Gastroesophageal sphincter (tissue), 4 donors: ENCODE measurements at regions not wholly inside any gene's neighbourhood (a gene's known extent, or its start where the extent isn't known, plus 50 kb on each side); places are given as distances from the start of the nearest gene placed in this dataset.

Source experiments
- ATAC-seq: fragments of 150-250 bp; one replicate; pipeline ENCODE4 v1.9.1; 2016; ENCODE audit warnings: mild to moderate bottlenecking, moderate library complexity
- H3K27ac ChIP-seq, 4 donors: fragments of 200-600 bp; sonication (generic) in 3 of 4; 1 replicate in 3 of 4; 2 replicates in 1 of 4; pipeline ENCODE4 v1.5.1; 2016 to 2019
- H3K27me3 ChIP-seq: fragments of 200-600 bp; sonication (generic); one replicate; pipeline ENCODE4 v1.5.1; 2019
- H3K36me3 ChIP-seq, 2 donors: fragments of 200-600 bp; sonication (generic); one replicate each; pipeline ENCODE4 v1.5.1; 2019; ENCODE audit warnings: control low read depth in 1 of 2
- H3K4me1 ChIP-seq, 3 donors: fragments of 200-600 bp; sonication (generic); 1 replicate in 2 of 3; 2 replicates in 1 of 3; pipeline ENCODE4 v1.5.1; 2016 to 2019; ENCODE audit warnings: control low read depth in 2 of 3
- H3K4me3 ChIP-seq, 2 donors: fragments of 200-600 bp; sonication (generic); one replicate each; pipeline ENCODE4 v1.5.1; 2019; ENCODE audit warnings: mild to moderate bottlenecking in 1 of 2, moderate library complexity in 1 of 2
- H3K9me3 ChIP-seq, 3 donors: fragments of 200-600 bp; sonication (generic); one replicate each; pipeline ENCODE4 v1.5.1; 2017 to 2019; ENCODE audit warnings: control low read depth in 2 of 3
- EP300 ChIP-seq: sonication (generic); formaldehyde crosslinking; IDR thresholded peaks from one replicate; pipeline ENCODE4 v1.6.1; 2017; ENCODE audit warnings: antibody characterized with exemption, mild to moderate bottlenecking
- POLR2A ChIP-seq, 2 donors: fragments of 450-650 bp; IDR thresholded peaks; one replicate each; pipeline ENCODE4 v1.6.1; 2017; ENCODE audit warnings: antibody characterized with exemption in 2 of 2, mild to moderate bottlenecking in 2 of 2, moderate library complexity in 1 of 2
- POLR2AphosphoS5 ChIP-seq: sonication (generic); formaldehyde crosslinking; IDR thresholded peaks from one replicate; pipeline ENCODE4 v1.6.1; 2017; ENCODE audit warnings: antibody characterized with exemption
- WGBS, 2 donors: methylation state at CpG; one replicate each; pipeline ENCODE4 v1.1.5; 2018; ENCODE audit warnings: low coverage in 1 of 2; 5-methylcytosine and 5-hydroxymethylcytosine counted together
- TF ChIP-seq, protein P1 (sequence below), 4 experiments: fragments of 200-600 bp in 2 of 4; fragments of 450-650 bp in 2 of 4; sonication (generic) in 1 of 4; IDR thresholded peaks; one replicate each; pipeline ENCODE4 v1.5.1; 2017 to 2019; ENCODE audit warnings: antibody characterized with exemption in 4 of 4, mild to moderate bottlenecking in 2 of 4, moderate library complexity in 2 of 4

DNA sequence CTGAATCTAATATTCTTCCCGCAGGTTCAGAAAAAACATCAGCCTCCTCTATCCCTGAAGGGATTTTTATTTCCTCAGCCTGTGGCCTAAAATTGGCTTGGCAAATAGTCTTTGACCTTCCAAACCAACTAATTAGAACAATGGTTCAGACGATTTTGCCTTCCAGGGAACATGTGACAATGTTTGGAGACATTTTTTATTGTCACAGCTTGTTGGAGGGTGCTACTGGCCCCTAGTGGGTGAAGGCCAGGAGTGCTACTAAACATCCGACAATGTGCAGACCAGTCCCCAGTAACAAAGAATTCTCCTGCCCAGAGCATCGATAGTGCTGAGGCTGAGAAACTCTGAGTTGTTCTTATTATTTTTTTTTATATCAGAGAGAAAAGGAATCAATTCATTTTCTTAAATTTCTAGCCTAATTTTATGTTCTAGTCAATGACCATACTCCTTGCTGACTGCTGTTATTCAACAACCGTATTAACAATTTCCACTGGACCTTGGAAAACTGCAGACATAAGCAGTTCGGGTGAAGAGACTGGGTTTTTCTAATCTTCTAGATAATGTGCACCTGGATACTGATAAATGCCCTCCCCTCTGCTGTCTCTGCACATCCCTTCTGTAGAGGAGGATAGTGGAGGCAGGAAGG is 280.7 kb downstream of the LMX1A start:
- H3K4me1 ChIP-seq = peaks cover 0 to 7% (median 0%) of the 10 kb centered on the region in 3 donors
- H3K36me3 ChIP-seq = no peaks in the 10 kb centered on the region
- H3K9me3 ChIP-seq = no peaks in the 10 kb centered on the region
- no peak overlapping the region for H3K4me3 ChIP-seq
- no peaks in the 10 kb centered on the region for H3K27me3 ChIP-seq
- H3K27ac ChIP-seq = no peak overlapping the region
- WGBS, 2 donors = 63 to 71% methylated on average over 5 to 6 of the region's 6 CpGs
- no peak for TF ChIP-seq POLR2A (IDR thresholded peaks at IDR 0.05)
- TF ChIP-seq, protein P1, sequence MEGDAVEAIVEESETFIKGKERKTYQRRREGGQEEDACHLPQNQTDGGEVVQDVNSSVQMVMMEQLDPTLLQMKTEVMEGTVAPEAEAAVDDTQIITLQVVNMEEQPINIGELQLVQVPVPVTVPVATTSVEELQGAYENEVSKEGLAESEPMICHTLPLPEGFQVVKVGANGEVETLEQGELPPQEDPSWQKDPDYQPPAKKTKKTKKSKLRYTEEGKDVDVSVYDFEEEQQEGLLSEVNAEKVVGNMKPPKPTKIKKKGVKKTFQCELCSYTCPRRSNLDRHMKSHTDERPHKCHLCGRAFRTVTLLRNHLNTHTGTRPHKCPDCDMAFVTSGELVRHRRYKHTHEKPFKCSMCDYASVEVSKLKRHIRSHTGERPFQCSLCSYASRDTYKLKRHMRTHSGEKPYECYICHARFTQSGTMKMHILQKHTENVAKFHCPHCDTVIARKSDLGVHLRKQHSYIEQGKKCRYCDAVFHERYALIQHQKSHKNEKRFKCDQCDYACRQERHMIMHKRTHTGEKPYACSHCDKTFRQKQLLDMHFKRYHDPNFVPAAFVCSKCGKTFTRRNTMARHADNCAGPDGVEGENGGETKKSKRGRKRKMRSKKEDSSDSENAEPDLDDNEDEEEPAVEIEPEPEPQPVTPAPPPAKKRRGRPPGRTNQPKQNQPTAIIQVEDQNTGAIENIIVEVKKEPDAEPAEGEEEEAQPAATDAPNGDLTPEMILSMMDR (IDR thresholded peaks at IDR 0.05) = peak; percentile 32 to 59 (median 48)
- no peak for ATAC-seq

DNA sequence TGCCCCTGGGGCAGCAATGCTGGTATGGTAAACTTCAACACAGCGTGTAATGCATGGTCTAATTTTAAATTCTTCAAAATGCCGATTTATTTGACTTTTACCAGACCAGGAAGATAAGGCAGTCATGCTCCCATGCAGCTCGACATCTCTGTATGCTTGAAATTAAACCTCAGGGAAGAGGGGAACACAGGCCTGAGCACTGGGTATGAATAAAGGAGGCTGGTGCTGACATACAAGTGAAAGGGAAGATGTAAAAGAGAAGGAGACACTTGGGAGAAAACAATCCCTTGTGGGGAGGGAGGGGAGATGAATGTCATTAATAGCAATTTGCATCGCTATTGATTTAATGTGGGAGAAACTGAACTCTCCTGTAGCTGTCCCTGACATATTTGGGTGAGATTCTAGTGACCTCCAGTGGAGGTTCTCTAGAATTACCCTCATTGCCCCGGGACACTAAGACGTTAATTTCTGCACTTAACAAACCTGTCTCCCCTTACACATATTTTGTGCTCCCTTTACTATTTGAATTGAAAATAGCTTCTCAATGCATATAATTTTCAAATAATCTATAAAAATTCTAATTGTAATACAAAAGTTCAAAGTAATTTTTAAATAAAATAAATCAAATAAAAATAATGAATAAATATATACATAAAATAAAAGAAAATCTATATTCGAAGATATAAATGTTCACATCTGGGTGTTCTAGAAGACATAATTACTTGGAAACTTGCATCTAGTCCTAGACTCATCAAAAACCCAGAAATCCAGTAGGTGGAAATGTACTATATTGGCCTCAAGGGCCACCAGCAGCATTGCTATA is 283.1 kb downstream of the LMX1A start:
- ATAC-seq = peak; percentile 46
- no peak overlapping the region for H3K4me3 ChIP-seq
- H3K36me3 ChIP-seq = no peaks in the 10 kb centered on the region
- no peak overlapping the region for H3K27ac ChIP-seq
- 22 to 26% methylated on average over 7 of the region's 7 CpGs for WGBS, 2 donors
- H3K4me1 ChIP-seq = peaks cover 0 to 15% (median 0%) of the 10 kb centered on the region in 3 donors
- H3K9me3 ChIP-seq = no peaks in the 10 kb centered on the region
- H3K27me3 ChIP-seq = no peaks in the 10 kb centered on the region
- TF ChIP-seq EP300 = no peak
- TF ChIP-seq, protein P1 (IDR thresholded peaks at IDR 0.05) = peak; percentile 68 to 87 (median 75)

DNA sequence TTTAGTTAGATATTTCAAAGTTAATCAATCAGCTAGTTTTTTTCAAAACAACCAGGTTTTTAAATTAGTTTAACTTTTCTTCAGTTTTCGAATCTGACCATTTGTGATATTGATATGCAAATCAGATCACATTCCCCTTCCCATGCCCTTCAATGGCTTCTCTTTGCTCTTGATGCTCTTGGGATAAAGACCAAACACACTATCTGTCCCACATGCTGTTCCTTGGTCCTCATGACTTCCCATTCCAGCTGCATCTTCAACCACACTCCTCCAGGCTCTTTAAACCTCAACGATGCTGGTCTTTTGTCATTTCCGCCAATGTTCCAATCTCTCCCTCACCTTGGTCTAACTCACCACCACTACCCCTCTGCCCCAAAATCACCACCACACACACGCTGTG is 285.8 kb downstream of the LMX1A start:
- Histone ChIP-seq H3K27me3 (no peaks in the 10 kb centered on the region), H3K4me1 (peaks cover 0 to 15% (median 0%) of the 10 kb centered on the region in 3 donors), H3K27ac (no peak overlapping the region), H3K36me3 (no peaks in the 10 kb centered on the region), H3K9me3 (no peaks in the 10 kb centered on the region), H3K4me3 (no peak overlapping the region)
- no peak for ATAC-seq
- TF ChIP-seq POLR2AphosphoS5 (no peak), EP300 (no peak), POLR2A (IDR thresholded peaks at IDR 0.05) (no peak)
- TF ChIP-seq, protein P1 (IDR thresholded peaks at IDR 0.05) = no peak
- 89 to 94% methylated on average over 4 of the region's 4 CpGs for WGBS, 2 donors

DNA sequence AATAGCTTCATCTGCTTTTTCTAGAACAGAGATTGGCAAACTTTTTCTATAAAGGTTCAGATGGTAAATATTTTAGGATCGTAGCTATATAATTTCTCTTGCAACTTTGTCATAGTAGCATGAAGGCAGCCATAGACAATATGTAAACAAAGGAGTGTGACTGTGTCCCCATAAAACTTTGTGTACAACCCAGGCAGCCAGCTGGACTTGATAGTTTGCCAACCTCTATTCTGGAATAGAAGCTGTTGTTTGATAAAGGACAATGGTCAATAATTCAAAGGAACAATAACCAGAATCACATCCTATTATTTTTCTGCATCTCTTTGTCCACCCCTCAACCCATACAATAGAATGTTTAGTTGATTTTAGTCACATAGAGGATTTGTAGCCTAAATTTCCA is 286.7 kb downstream of the LMX1A start:
- H3K4me1 ChIP-seq = peaks cover 0 to 15% (median 0%) of the 10 kb centered on the region in 3 donors
- H3K9me3 ChIP-seq = no peaks in the 10 kb centered on the region
- 35 to 73% methylated on average over 1 of the region's 1 CpG for WGBS, 2 donors
- H3K4me3 ChIP-seq = no peak overlapping the region
- ATAC-seq = no peak
- no peak overlapping the region for H3K27ac ChIP-seq
- TF ChIP-seq, protein P1 (IDR thresholded peaks at IDR 0.05) = no peak
- no peak for TF ChIP-seq POLR2AphosphoS5
- no peak for TF ChIP-seq POLR2A (IDR thresholded peaks at IDR 0.05)
- no peak for TF ChIP-seq EP300
- no peaks in the 10 kb centered on the region for H3K27me3 ChIP-seq
- H3K36me3 ChIP-seq = no peaks in the 10 kb centered on the region

DNA sequence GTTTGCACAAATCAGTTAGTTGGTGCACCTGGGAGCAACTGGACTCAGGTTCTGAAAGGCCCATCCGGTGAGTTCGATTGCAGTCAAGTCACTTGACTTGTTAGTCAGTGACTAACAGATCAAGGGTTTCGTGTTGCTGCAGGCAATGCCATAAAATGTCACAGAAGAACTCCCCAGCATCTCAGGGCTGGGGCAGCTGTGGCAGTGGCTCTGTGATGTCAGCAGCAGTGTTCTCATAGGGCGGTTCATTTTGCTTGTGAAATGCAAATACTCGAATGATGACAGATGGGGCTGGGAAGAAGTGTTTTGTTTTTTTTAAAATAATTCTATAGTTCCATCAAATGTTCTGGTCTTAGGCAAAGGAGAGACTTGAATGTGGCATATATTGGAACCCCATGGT is 287.8 kb downstream of the LMX1A start:
- ATAC-seq = no peak
- WGBS, 2 donors = 92 to 100% methylated on average over 2 to 5 of the region's 5 CpGs
- Histone ChIP-seq H3K9me3 (no peaks in the 10 kb centered on the region), H3K4me1 (peaks cover 0 to 22% (median 2%) of the 10 kb centered on the region in 3 donors), H3K36me3 (no peaks in the 10 kb centered on the region), H3K4me3 (no peak overlapping the region), H3K27ac (no peak overlapping the region), H3K27me3 (no peaks in the 10 kb centered on the region)
- TF ChIP-seq, protein P1 (IDR thresholded peaks at IDR 0.05) = no peak
- no peak for TF ChIP-seq EP300
- no peak for TF ChIP-seq POLR2A (IDR thresholded peaks at IDR 0.05)
- no peak for TF ChIP-seq POLR2AphosphoS5
